B cell (primary cell): ENCODE measurements at regions not wholly inside any gene's neighbourhood (a gene's known extent, or its start where the extent isn't known, plus 50 kb on each side); places are given as distances from the start of the nearest gene placed in this dataset.

Source experiments
- ATAC-seq: fragments of 200-7000 bp; cut with Tn5 transposase; one replicate; pipeline ENCODE4 v1.10.0; 2021; ENCODE audit warnings: low read depth, mild to moderate bottlenecking, moderate number of reproducible peaks, moderate library complexity
- CTCF ChIA-PET: fragments of 350-600 bp; sonication (Branson Sonifier 250); formaldehyde crosslinking; loops from one replicate; lab custom pipeline; 2021; ENCODE audit warnings: antibody characterized with exemption, inconsistent platforms; lab: Charles Lee
- POLR2A ChIA-PET: fragments of 350-600 bp; sonication (Branson Sonifier 250); formaldehyde crosslinking; loops from one replicate; lab custom pipeline; 2021; ENCODE audit warnings: antibody characterized with exemption; lab: Charles Lee
- DNase-seq: peaks from one replicate; pipeline ENCODE4 v3.0.0; 2013
- H2AFZ ChIP-seq: 2 replicates; pipeline ENCODE4 v1.6.1; 2012; ENCODE audit warnings: mild to moderate bottlenecking, low read depth, low read length; ENCODE audit not compliant: insufficient read depth, poor library complexity, severe bottlenecking
- H3K27ac ChIP-seq, 2 donors: 1 replicate in 1 of 2; 2 replicates in 1 of 2; pipeline ENCODE4 v1.5.1; 2012 to 2013; ENCODE audit warnings: low read length in 2 of 2, mild to moderate bottlenecking in 2 of 2, moderate library complexity in 1 of 2
- H3K27me3 ChIP-seq, 4 experiments: fragments of 200-600 bp in 1 of 4; sonication (generic) in 1 of 4; replicated peaks in 1 of 4; 1 replicate in 2 of 4; 2 replicates in 2 of 4; pipeline versions ENCODE4 v1.6.1 to v1.7.0; 2013 to 2016; ENCODE audit warnings: low read length in 3 of 4, mild to moderate bottlenecking in 2 of 4, mixed read lengths in 1 of 4, moderate library complexity in 1 of 4; ENCODE audit not compliant: insufficient read depth in 4 of 4, control insufficient read depth in 3 of 4; ENCODE audit errors: control extremely low read depth in 1 of 4
- H3K36me3 ChIP-seq, 2 experiments: replicated peaks in 1 of 2; 1 replicate in 1 of 2; 2 replicates in 1 of 2; pipeline versions ENCODE4 v1.6.1 to v1.7.1; 2013; ENCODE audit warnings: low read length in 1 of 2; ENCODE audit not compliant: insufficient read depth in 2 of 2, control insufficient read depth in 1 of 2; ENCODE audit errors: control extremely low read depth in 1 of 2, extremely low read depth in 1 of 2
- H3K4me1 ChIP-seq, 2 donors: fragments of 200-600 bp in 1 of 2; sonication (generic) in 1 of 2; 1 replicate in 1 of 2; 2 replicates in 1 of 2; pipeline versions ENCODE4 v1.5.1 to v1.6.1; 2013 to 2017; ENCODE audit warnings: low read length in 2 of 2; ENCODE audit not compliant: control insufficient read depth in 2 of 2, insufficient read depth in 2 of 2
- H3K4me2 ChIP-seq: replicated peaks from 2 replicates; pipeline ENCODE3; 2012; ENCODE audit warnings: mild to moderate bottlenecking, low read depth, low read length; ENCODE audit not compliant: poor library complexity, severe bottlenecking
- H3K4me3 ChIP-seq, 5 experiments: fragments of 200-600 bp in 1 of 5; sonication (generic) in 1 of 5; 1 replicate in 3 of 5; 2 replicates in 2 of 5; pipeline versions ENCODE4 v1.5.1 to v1.7.0; 2011 to 2016; ENCODE audit warnings: low read length in 4 of 5, mild to moderate bottlenecking in 4 of 5, low read depth in 2 of 5, control low read depth in 1 of 5, moderate library complexity in 1 of 5; ENCODE audit not compliant: insufficient read depth in 1 of 5; ENCODE audit errors: control extremely low read depth in 1 of 5, extremely low read depth in 1 of 5
- H3K79me2 ChIP-seq: fragments of 200-600 bp; sonication (generic); one replicate; pipeline ENCODE4 v1.6.0; 2016; ENCODE audit warnings: low read length; ENCODE audit not compliant: control insufficient read depth, insufficient read depth
- H3K9ac ChIP-seq: fragments of 200-600 bp; sonication (generic); 2 replicates; pipeline ENCODE4 v1.6.1; 2017; ENCODE audit warnings: mild to moderate bottlenecking, low read length, moderate library complexity
- H3K9me3 ChIP-seq, 3 donors: one replicate each; pipeline versions ENCODE4 v1.6.1 to v1.7.1; 2013; ENCODE audit warnings: low read length in 2 of 3; ENCODE audit not compliant: control insufficient read depth in 2 of 3, insufficient read depth in 1 of 3; ENCODE audit errors: control extremely low read depth in 1 of 3
- H4K20me1 ChIP-seq: 2 replicates; pipeline ENCODE4 v1.6.0; 2012; ENCODE audit warnings: mild to moderate bottlenecking, low read length; ENCODE audit not compliant: insufficient read depth, control insufficient read depth, poor library complexity, severe bottlenecking
- H3K27ac Mint-ChIP-seq: one replicate; pipeline ENCODE4 v1.8.0; 2021; ENCODE audit warnings: mixed read lengths
- H3K27me3 Mint-ChIP-seq: one replicate; pipeline ENCODE4 v1.8.0; 2021; ENCODE audit warnings: mixed read lengths
- H3K4me1 Mint-ChIP-seq: one replicate; pipeline ENCODE4 v1.8.0; 2021; ENCODE audit warnings: mixed read lengths
- H3K4me3 Mint-ChIP-seq: one replicate; pipeline ENCODE4 v1.8.0; 2021; ENCODE audit warnings: mixed read lengths
- H3K9me3 Mint-ChIP-seq: one replicate; pipeline ENCODE4 v1.8.0; 2022; ENCODE audit warnings: mixed read lengths; ENCODE audit not compliant: insufficient read depth
- EZH2 ChIP-seq: IDR thresholded peaks from 2 replicates; pipeline ENCODE4 v1.6.1; 2012; ENCODE audit warnings: borderline replicate concordance, low read depth, mild to moderate bottlenecking, moderate library complexity, low read length; ENCODE audit not compliant: insufficient read depth, poor library complexity, severe bottlenecking
- WGBS: methylation state at CpG from one replicate; pipeline ENCODE4 v1.1.5; 2013; ENCODE audit warnings: missing lambda C conversion rate; ENCODE audit not compliant: insufficient coverage; 5-methylcytosine and 5-hydroxymethylcytosine counted together
- intact Hi-C: fragments of 100-400 bp; cut with micrococcal nuclease; formaldehyde crosslinking; loops from one replicate; pipeline ENCODE4 v1.10.0; 2022
- TF ChIP-seq, protein P1 (sequence below): fragments of 200-600 bp; IDR thresholded peaks from one replicate; pipeline ENCODE4 v1.8.0; 2022; ENCODE audit warnings: antibody characterized with exemption, mild to moderate bottlenecking

- no peaks in the 10 kb centered on the region for H3K4me1 ChIP-seq
- Mint-ChIP-seq H3K4me1 (no peaks in the 10 kb centered on the region), H3K27me3 (peaks cover 13% of the 10 kb centered on the region), H3K27ac (no peak overlapping the region), H3K9me3 (no peaks in the 10 kb centered on the region), H3K4me3 (no peak overlapping the region)
- 95% methylated on average over 2 of the region's 4 CpGs for WGBS
- ATAC-seq (no peak), DNase-seq (no peak)
- ChIA-PET POLR2A (no interaction called here), CTCF (interaction anchor here (0.7 kb wide), 1 partner anchor 91 kb away, joined by 3 read pairs; no protein-coding TSS in a partner anchor)
- TF ChIP-seq, protein P1, sequence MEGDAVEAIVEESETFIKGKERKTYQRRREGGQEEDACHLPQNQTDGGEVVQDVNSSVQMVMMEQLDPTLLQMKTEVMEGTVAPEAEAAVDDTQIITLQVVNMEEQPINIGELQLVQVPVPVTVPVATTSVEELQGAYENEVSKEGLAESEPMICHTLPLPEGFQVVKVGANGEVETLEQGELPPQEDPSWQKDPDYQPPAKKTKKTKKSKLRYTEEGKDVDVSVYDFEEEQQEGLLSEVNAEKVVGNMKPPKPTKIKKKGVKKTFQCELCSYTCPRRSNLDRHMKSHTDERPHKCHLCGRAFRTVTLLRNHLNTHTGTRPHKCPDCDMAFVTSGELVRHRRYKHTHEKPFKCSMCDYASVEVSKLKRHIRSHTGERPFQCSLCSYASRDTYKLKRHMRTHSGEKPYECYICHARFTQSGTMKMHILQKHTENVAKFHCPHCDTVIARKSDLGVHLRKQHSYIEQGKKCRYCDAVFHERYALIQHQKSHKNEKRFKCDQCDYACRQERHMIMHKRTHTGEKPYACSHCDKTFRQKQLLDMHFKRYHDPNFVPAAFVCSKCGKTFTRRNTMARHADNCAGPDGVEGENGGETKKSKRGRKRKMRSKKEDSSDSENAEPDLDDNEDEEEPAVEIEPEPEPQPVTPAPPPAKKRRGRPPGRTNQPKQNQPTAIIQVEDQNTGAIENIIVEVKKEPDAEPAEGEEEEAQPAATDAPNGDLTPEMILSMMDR, result no peak
- no peak for TF ChIP-seq EZH2
- H3K9ac ChIP-seq, result no peak overlapping the region
- no peaks in the 10 kb centered on the region for H4K20me1 ChIP-seq
- no peak overlapping the region for H3K4me2 ChIP-seq
- no peak overlapping the region for H3K4me3 ChIP-seq
- no peaks in the 10 kb centered on the region for H3K27me3 ChIP-seq
- H2AFZ ChIP-seq, result no peak overlapping the region
- H3K36me3 ChIP-seq, result no peaks in the 10 kb centered on the region
- H3K79me2 ChIP-seq, result no peaks in the 10 kb centered on the region
- intact Hi-C loops, result no loop called here
- no peaks in the 10 kb centered on the region for H3K9me3 ChIP-seq
- H3K27ac ChIP-seq, result no peak overlapping the region
Observed at GRCh38 chr12:13680916-13681315, 300.5 kb downstream of the GRIN2B start.

DNA sequence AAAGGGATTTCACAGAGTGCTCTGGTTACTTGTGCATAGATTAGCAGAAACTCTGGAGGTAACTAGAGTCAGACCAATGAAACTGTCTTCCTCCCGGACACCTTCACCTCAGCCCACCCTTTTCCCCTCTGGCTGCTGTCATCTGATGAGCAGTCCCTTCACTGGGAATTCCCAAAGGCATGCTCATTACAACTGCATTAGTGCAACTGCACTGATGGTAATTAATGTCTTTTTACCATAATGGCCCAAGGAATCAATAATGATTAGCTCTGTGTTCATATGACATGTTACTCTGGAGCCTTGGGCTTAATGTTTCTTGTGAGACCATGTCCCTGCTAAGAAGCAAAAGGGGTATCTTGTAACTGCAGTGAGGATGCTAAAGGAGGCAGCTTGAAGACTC is 304.5 kb downstream of the GRIN2B start:
- ATAC-seq (no peak), DNase-seq (no peak)
- no peak overlapping the region for H3K9ac ChIP-seq
- H4K20me1 ChIP-seq, result no peaks in the 10 kb centered on the region
- H3K4me1 ChIP-seq, result no peaks in the 10 kb centered on the region
- H3K79me2 ChIP-seq, result no peaks in the 10 kb centered on the region
- no peaks in the 10 kb centered on the region for H3K36me3 ChIP-seq
- no peaks in the 10 kb centered on the region for H3K4me1 Mint-ChIP-seq
- ChIA-PET POLR2A (no interaction called here), CTCF (no interaction called here)
- peaks cover 22% of the 10 kb centered on the region for H3K27me3 Mint-ChIP-seq
- 100% methylated on average over 1 of the region's 1 CpG for WGBS
- H3K4me2 ChIP-seq, result no peak overlapping the region
- H2AFZ ChIP-seq, result no peak overlapping the region
- H3K4me3 ChIP-seq, result no peak overlapping the region
- H3K4me3 Mint-ChIP-seq, result no peak overlapping the region
- TF ChIP-seq EZH2, result no peak
- TF ChIP-seq, protein P1, result no peak
- no peaks in the 10 kb centered on the region for H3K9me3 Mint-ChIP-seq
- peaks cover 0 to 3% (median 0%) of the 10 kb centered on the region in 4 experiments for H3K27me3 ChIP-seq
- intact Hi-C loops, result no loop called here
- no peak overlapping the region for H3K27ac Mint-ChIP-seq
- H3K27ac ChIP-seq, result no peak overlapping the region
- no peaks in the 10 kb centered on the region for H3K9me3 ChIP-seq
